Psoas muscle (tissue), 7 donors: ENCODE measurements at regions not wholly inside any gene's neighbourhood (a gene's known extent, or its start where the extent isn't known, plus 50 kb on each side); places are given as distances from the start of the nearest gene placed in this dataset.

Source experiments
- ATAC-seq, 4 donors: fragments of 200-7000 bp; cut with Tn5 transposase; one replicate each; pipeline ENCODE4 v1.9.1; 2020; ENCODE audit warnings: moderate library complexity in 3 of 4, mild to moderate bottlenecking in 2 of 4
- DNase-seq, 2 donors: peaks; one replicate each; pipeline ENCODE4 v3.0.0-alpha.2; 2020
- H3K27ac ChIP-seq: fragments of 200-600 bp; one replicate; pipeline ENCODE4 v1.8.0; 2022
- H3K27me3 ChIP-seq, 3 donors: fragments of 200-600 bp in 1 of 3; one replicate each; pipeline versions ENCODE4 v1.6.1 to v1.8.0; 2013 to 2022; ENCODE audit warnings: low read length in 2 of 3, mild to moderate bottlenecking in 2 of 3, moderate library complexity in 1 of 3; ENCODE audit not compliant: insufficient read depth in 3 of 3
- H3K36me3 ChIP-seq, 2 donors: fragments of 200-600 bp in 1 of 2; one replicate each; pipeline versions ENCODE4 v1.6.1 to v1.8.0; 2013 to 2022; ENCODE audit warnings: low read depth in 1 of 2, mild to moderate bottlenecking in 1 of 2, moderate library complexity in 1 of 2; ENCODE audit not compliant: insufficient read depth in 1 of 2
- H3K4me1 ChIP-seq: fragments of 200-600 bp; one replicate; pipeline ENCODE4 v1.8.0; 2022
- H3K4me3 ChIP-seq: fragments of 200-600 bp; one replicate; pipeline ENCODE4 v1.8.0; 2022; ENCODE audit warnings: mild to moderate bottlenecking
- H3K9me3 ChIP-seq: fragments of 200-600 bp; one replicate; pipeline ENCODE4 v1.8.0; 2022
- WGBS, 3 donors: extraction: QIAGEN DNeasy Blood & Tissue Kit; methylation state at CpG; one replicate each; pipeline versions ENCODE4 v1.1.6 to v1.1.7; 2013; 5-methylcytosine and 5-hydroxymethylcytosine counted together
- intact Hi-C, 2 donors: fragments of 100-400 bp; cut with DNase I; formaldehyde crosslinking; loops; one replicate each; pipeline versions ENCODE4 v1.11.0 to v1.14.2; 2022
- TF ChIP-seq, protein P1 (sequence below): fragments of 200-600 bp; IDR thresholded peaks from one replicate; pipeline ENCODE4 v1.8.0; 2022; ENCODE audit warnings: antibody characterized with exemption
- donor health status: healthy with polysubstance abuse.
- donor health status: DM: no; HTN: no; CAD: no; lungs with moderate emphysema.
- donor health status: Bipolar disorder and iron deficiency.
- donor health status: healthy.
- donor health status: DM: yes; HTN: yes; CAD: no.
- donor health status: DM: no; HTN: no; CAD: no.
- donor health status: DM: yes; HTN: yes; CAD: no.

DNA sequence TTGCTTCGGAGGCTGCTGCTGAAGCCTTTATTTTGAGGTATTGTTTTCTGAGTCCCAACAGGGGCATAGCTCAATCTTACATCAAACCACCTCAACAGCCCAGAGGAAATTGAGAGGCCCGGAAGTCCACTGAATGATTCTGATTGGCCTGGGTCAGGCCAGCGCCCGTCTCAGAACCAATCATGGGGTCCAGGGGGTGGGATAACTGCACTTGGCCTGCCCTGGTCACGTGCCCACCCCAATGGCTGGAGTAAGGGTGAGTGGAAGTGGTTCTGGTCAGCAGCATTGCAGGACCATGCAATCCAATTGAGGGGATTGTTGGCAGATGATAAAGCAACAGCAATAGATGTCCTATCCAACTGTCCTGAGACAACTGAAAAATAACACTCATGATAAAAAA is 190.6 kb downstream of the HERPUD2 start:
- intact Hi-C loops: no loop called here
- DNase-seq: no peak
- 80 to 87% (median 83%) methylated on average over 5 of the region's 5 CpGs for WGBS, 3 donors

DNA sequence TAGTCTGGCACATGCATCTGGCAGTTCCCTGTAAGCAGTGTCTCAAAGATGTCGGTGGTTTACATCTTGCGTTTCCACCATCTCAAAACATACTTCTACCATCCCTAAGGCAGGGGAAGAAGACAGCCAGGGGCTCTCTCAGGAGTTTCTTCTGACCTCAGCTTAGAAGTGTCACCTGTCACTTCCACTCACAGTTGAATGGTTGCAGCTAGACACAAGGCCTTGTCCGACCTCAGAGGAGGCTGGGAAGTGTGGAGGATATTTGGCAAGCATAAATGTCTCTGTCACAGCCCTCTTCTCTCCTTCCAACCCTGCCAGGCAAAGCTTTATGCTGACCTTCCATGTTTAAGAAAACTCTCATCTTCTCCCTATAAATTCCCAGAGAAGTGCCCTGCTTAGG is 193.3 kb downstream of the HERPUD2 start:
- no peaks in the 10 kb centered on the region for H3K4me1 ChIP-seq
- DNase-seq (no peak), ATAC-seq (no peak)
- intact Hi-C loops: no loop called here
- no peaks in the 10 kb centered on the region for H3K9me3 ChIP-seq
- 67 to 80% (median 67%) methylated on average over 3 of the region's 3 CpGs for WGBS, 3 donors
- no peaks in the 10 kb centered on the region for H3K36me3 ChIP-seq
- TF ChIP-seq, protein P1, sequence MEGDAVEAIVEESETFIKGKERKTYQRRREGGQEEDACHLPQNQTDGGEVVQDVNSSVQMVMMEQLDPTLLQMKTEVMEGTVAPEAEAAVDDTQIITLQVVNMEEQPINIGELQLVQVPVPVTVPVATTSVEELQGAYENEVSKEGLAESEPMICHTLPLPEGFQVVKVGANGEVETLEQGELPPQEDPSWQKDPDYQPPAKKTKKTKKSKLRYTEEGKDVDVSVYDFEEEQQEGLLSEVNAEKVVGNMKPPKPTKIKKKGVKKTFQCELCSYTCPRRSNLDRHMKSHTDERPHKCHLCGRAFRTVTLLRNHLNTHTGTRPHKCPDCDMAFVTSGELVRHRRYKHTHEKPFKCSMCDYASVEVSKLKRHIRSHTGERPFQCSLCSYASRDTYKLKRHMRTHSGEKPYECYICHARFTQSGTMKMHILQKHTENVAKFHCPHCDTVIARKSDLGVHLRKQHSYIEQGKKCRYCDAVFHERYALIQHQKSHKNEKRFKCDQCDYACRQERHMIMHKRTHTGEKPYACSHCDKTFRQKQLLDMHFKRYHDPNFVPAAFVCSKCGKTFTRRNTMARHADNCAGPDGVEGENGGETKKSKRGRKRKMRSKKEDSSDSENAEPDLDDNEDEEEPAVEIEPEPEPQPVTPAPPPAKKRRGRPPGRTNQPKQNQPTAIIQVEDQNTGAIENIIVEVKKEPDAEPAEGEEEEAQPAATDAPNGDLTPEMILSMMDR: no peak
- H3K4me3 ChIP-seq: no peak overlapping the region
- H3K27ac ChIP-seq: no peak overlapping the region
- H3K27me3 ChIP-seq: no peaks in the 10 kb centered on the region

More for the DNA sequence above, 190.6 kb downstream of the HERPUD2 start:
- H3K36me3 ChIP-seq: no peaks in the 10 kb centered on the region
- H3K9me3 ChIP-seq: no peaks in the 10 kb centered on the region
- no peak overlapping the region for H3K27ac ChIP-seq
- no peak overlapping the region for H3K4me3 ChIP-seq
- no peaks in the 10 kb centered on the region for H3K27me3 ChIP-seq
- ATAC-seq: no peak
- no peaks in the 10 kb centered on the region for H3K4me1 ChIP-seq
- TF ChIP-seq, protein P1: no peak

DNA sequence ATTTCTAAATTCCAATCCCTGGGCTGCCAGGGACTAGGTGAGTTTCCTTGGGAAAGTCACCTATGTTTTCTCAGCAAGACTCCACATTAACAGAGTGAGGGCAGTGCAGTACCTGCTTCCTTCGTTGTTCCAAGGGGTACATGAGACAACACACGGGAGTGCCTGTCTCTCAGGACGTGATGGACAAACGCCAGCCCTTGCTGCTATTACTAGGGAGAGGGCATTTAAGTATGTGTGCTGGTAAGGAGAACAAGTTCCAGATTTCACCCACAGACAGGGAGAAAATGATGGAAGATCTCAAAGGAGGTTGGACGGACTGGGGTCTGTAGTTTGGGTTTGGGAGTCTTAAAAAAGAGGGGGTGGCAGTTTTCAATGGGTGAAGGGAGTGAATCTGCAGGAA is 195.7 kb downstream of the HERPUD2 start:
- Histone ChIP-seq H3K36me3 (no peaks in the 10 kb centered on the region), H3K9me3 (no peaks in the 10 kb centered on the region), H3K27ac (no peak overlapping the region), H3K4me1 (no peaks in the 10 kb centered on the region), H3K4me3 (no peak overlapping the region), H3K27me3 (no peaks in the 10 kb centered on the region)
- DNase-seq (no peak), ATAC-seq (no peak)
- TF ChIP-seq, protein P1: no peak
- WGBS, 3 donors: 62 to 76% (median 70%) methylated on average over 5 of the region's 5 CpGs
- intact Hi-C loops: no loop called here

DNA sequence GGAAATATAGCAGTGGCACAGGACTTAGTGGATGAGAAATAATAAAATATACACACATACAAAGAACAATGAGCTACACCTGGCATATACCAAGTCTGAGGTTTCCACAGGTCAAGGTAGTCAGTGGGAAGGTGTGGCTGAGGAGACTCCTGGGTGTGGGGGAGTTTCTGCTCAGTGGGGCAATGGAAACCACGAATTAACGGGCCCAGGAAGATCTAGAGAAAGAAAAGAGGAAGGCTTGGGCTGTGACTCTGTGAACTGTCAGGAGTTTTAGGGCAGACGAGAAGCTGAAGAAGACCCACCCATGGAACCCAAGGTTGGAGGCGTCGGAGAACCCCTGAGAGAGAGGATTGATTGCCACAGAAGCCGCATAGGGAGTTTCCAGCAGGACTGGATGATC is 196.5 kb downstream of the HERPUD2 start:
- WGBS, 3 donors: 86 to 90% (median 87%) methylated on average over 6 of the region's 6 CpGs
- no peaks in the 10 kb centered on the region for H3K27me3 ChIP-seq
- H3K9me3 ChIP-seq: no peaks in the 10 kb centered on the region
- DNase-seq (no peak), ATAC-seq (no peak)
- TF ChIP-seq, protein P1: no peak
- intact Hi-C loops: no loop called here
- H3K36me3 ChIP-seq: no peaks in the 10 kb centered on the region
- H3K4me3 ChIP-seq: no peak overlapping the region
- H3K4me1 ChIP-seq: no peaks in the 10 kb centered on the region
- no peak overlapping the region for H3K27ac ChIP-seq

DNA sequence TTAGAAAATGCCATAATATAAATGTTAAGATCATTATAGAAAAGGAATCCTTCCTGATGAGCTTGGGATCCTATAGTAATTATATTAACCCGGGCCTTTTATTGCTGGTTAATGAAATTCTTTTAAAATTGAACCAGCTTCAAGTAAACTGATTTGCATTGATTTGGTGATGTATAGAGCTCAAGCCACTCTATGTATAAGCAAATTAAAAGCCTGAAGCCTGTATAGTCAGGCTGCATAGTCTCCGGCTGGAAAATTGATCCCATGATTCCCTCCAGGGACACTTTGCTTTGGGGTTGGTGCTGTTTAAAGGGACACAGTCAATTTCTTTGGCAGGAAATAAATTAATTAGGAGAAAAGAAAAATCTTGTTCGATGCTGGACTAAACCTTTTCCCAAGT is 199.1 kb downstream of the HERPUD2 start:
- no peaks in the 10 kb centered on the region for H3K9me3 ChIP-seq
- no peaks in the 10 kb centered on the region for H3K4me1 ChIP-seq
- intact Hi-C loops: no loop called here
- H3K36me3 ChIP-seq: no peaks in the 10 kb centered on the region
- no peak for DNase-seq
- TF ChIP-seq, protein P1: no peak
- no peak for ATAC-seq
- H3K27me3 ChIP-seq: peaks cover 0 to 2% (median 0%) of the 10 kb centered on the region in 3 donors
- H3K4me3 ChIP-seq: no peak overlapping the region
- no peak overlapping the region for H3K27ac ChIP-seq
- 51 to 59% (median 55%) methylated on average over 3 of the region's 3 CpGs for WGBS, 3 donors
